Mesothelial cell of epicardium (in vitro differentiated cells): ENCODE measurements at regions not wholly inside any gene's neighbourhood (a gene's known extent, or its start where the extent isn't known, plus 50 kb on each side); places are given as distances from the start of the nearest gene placed in this dataset.

Source experiments
- DNase-seq, 2 experiments: peaks; one replicate each; pipeline ENCODE4 v3.0.0; 2021; ENCODE audit warnings: low spot score in 2 of 2; ENCODE audit not compliant: unreplicated experiment in 2 of 2
- H3K27ac Mint-ChIP-seq: 2 replicates; pipeline ENCODE4 v1.8.0; 2021; ENCODE audit warnings: mixed read lengths
- H3K27me3 Mint-ChIP-seq: 2 replicates; pipeline ENCODE4 v1.8.0; 2021; ENCODE audit warnings: low read depth, mixed read lengths
- H3K36me3 Mint-ChIP-seq: 2 replicates; pipeline ENCODE4 v1.8.0; 2021; ENCODE audit warnings: mixed read lengths
- H3K4me1 Mint-ChIP-seq: 2 replicates; pipeline ENCODE4 v1.8.0; 2021; ENCODE audit warnings: mixed read lengths
- H3K4me3 Mint-ChIP-seq: 2 replicates; pipeline ENCODE4 v1.8.0; 2021; ENCODE audit warnings: mild to moderate bottlenecking, moderate library complexity, mixed read lengths
- H3K9me3 Mint-ChIP-seq: 2 replicates; pipeline ENCODE4 v1.8.0; 2021; ENCODE audit warnings: mixed read lengths
- TF ChIP-seq, protein P1 (sequence below): fragments of 200-600 bp; sonication (generic); IDR thresholded peaks from one replicate; pipeline ENCODE4 v1.5.0; 2021; ENCODE audit warnings: antibody characterized with exemption; ENCODE audit not compliant: unreplicated experiment

DNA sequence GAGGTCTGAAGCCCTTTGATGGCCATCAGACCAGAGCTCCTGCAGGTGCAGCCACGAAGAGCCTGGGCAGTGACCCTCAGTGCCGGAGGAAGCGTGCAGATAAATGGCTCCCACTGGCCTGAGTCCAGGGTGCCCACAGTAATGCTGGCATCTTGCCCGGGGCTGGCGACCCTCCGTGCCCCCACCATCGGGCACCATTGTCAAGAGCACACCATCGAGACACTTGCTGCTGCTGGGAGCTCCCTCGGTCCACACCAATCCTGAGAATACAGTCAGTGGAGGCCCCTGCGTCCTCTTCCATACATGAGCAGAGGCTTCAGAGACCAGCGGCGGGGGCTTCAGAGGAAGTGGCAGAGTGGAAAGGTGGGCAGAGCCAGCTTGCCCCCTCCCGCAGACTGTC is 1448.3 kb downstream of the BRD1 start:
- Mint-ChIP-seq H3K27ac (no peak overlapping the region), H3K9me3 (peaks cover 4% of the 10 kb centered on the region), H3K36me3 (no peaks in the 10 kb centered on the region), H3K27me3 (peaks cover 36% of the 10 kb centered on the region), H3K4me1 (no peaks in the 10 kb centered on the region), H3K4me3 (no peak overlapping the region)
- TF ChIP-seq, protein P1, sequence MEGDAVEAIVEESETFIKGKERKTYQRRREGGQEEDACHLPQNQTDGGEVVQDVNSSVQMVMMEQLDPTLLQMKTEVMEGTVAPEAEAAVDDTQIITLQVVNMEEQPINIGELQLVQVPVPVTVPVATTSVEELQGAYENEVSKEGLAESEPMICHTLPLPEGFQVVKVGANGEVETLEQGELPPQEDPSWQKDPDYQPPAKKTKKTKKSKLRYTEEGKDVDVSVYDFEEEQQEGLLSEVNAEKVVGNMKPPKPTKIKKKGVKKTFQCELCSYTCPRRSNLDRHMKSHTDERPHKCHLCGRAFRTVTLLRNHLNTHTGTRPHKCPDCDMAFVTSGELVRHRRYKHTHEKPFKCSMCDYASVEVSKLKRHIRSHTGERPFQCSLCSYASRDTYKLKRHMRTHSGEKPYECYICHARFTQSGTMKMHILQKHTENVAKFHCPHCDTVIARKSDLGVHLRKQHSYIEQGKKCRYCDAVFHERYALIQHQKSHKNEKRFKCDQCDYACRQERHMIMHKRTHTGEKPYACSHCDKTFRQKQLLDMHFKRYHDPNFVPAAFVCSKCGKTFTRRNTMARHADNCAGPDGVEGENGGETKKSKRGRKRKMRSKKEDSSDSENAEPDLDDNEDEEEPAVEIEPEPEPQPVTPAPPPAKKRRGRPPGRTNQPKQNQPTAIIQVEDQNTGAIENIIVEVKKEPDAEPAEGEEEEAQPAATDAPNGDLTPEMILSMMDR = no peak
- DNase-seq = no peak

DNA sequence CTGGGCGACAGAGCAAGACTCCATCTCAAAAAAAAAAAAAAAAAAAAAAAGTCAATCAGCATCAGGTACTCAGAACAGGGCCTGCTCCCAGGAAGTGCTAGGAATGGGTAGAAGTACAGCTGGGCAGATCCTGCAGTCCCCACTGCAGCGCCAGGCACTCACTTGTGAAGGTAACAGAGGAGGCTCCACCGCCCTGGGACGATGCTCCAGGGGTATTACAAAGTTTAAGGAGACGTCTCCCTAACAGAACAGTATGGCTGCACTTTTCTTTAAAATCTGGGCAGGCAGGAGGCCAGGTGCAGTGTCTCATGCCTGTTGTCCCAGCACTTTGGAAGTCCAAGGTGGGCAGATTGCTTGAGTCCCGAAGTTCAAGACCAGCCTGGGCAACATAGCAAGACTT is 1449.0 kb downstream of the BRD1 start:
- DNase-seq = no peak

DNA sequence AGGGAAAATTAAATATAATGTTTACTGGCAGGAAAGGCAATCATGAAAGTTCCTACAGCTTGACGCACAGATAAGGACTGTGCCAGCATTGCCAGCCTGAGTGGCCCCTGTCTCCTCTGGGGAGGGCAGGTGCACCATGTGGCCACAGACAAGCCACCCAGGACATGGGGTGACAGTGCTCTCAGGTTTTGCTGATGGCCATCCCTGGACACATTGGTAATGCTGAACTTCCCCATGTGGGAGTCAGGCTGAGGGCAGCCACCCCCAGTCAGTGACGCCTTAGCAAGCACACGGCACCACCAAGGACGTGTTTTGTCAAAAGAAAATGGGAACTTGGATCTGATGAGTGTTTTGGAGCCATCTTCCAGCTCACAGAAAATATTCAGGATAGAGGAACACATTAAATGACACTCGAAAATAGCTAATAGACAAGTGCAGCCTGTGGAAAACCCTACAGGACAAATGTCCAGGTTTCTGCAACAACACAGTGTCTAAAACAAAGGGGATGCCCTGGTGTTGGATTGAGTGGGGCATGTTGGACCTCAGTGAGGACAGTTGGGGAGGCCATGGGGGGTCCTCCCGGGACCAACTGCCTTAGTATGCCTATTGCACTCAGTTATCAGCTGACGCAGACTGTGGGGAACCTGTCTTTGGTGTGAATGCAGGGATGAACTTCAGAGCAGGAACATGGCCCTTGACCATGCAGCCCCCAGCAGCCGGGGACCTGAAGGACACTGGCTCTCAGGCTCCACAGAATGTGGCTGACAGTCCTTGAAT is 1450.5 kb downstream of the BRD1 start:
- Mint-ChIP-seq H3K9me3 (no peaks in the 10 kb centered on the region), H3K36me3 (no peaks in the 10 kb centered on the region), H3K27ac (no peak overlapping the region), H3K27me3 (peaks cover 50% of the 10 kb centered on the region), H3K4me1 (no peaks in the 10 kb centered on the region), H3K4me3 (no peak overlapping the region)
- DNase-seq = no peak
- TF ChIP-seq, protein P1 = no peak

More for the DNA sequence above, 1449.0 kb downstream of the BRD1 start:
- H3K9me3 Mint-ChIP-seq = no peaks in the 10 kb centered on the region
- H3K4me1 Mint-ChIP-seq = no peaks in the 10 kb centered on the region
- H3K27ac Mint-ChIP-seq = no peak overlapping the region
- peaks cover 43% of the 10 kb centered on the region for H3K27me3 Mint-ChIP-seq
- H3K36me3 Mint-ChIP-seq = no peaks in the 10 kb centered on the region
- TF ChIP-seq, protein P1 = no peak
- no peak overlapping the region for H3K4me3 Mint-ChIP-seq

DNA sequence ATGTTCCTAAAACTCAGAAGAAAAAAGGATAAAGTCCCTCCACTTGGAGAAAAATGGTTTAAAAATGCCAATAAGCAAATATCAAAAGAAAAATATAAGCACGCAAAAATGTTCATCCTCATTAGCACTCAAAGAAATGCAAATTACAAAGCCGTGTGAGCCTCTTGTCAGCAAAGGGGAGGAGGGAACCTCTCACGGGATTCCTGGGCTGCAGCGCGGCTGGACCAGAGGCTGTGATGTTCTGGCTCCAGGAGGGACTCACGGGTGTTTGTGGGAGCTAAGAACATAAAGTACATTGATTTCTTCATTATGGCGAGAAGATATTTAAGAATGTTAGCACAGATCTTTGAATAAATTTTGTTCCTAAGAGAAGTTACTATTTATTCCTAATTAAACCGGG is 1451.2 kb downstream of the BRD1 start:
- Mint-ChIP-seq H3K36me3 (no peaks in the 10 kb centered on the region), H3K4me1 (no peaks in the 10 kb centered on the region), H3K4me3 (no peak overlapping the region), H3K27ac (no peak overlapping the region), H3K9me3 (no peaks in the 10 kb centered on the region), H3K27me3 (peaks cover 51% of the 10 kb centered on the region)
- TF ChIP-seq, protein P1 = no peak
- DNase-seq = no peak

DNA sequence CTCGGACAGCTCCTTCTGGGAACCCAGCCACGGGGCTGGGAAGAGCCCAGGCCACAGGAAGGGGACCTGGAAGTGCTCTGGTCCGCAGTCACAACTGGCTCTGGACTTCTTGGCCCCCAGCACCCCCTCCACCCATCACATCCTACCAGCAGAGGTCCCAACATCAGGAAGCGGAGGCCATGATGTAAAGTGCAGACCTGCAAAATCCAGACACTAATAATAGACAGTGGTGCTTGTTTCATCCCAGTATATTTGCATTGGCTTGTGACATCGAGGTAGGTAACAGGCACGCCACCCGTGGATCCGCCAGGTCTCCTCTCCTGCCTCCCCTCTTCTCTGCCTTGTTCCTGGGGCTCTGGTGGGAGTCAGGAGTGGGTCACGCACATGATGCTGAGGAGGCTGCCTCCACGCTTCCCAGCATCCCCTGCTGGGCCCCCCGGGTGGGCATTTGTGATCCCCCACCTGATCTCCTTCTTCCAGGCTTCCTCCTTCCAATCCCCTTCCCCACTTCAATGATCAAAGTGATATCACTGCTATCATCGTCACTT is 1454.0 kb downstream of the BRD1 start:
- H3K36me3 Mint-ChIP-seq = no peaks in the 10 kb centered on the region
- TF ChIP-seq, protein P1 = no peak
- peaks cover 3% of the 10 kb centered on the region for H3K4me1 Mint-ChIP-seq
- H3K9me3 Mint-ChIP-seq = no peaks in the 10 kb centered on the region
- peaks cover 74% of the 10 kb centered on the region for H3K27me3 Mint-ChIP-seq
- no peak for DNase-seq
- no peak overlapping the region for H3K27ac Mint-ChIP-seq
- no peak overlapping the region for H3K4me3 Mint-ChIP-seq
